ENCODE measurements at regions not wholly inside any gene's neighbourhood (a gene's known extent, or its start where the extent isn't known, plus 50 kb on each side); places are given as distances from the start of the nearest gene placed in this dataset.

GRCh38 chr12:86550218-86551145 is 294.3 kb upstream of the MGAT4C start:
- Mint-ChIP-seq H3K27me3 (no peaks in the 10 kb centered on the region), H3K9me3 (no peaks in the 10 kb centered on the region), H3K27ac (no peak overlapping the region), H3K36me3 (no peaks in the 10 kb centered on the region), H3K4me3 (no peak overlapping the region), H3K4me1 (no peaks in the 10 kb centered on the region)
- peak; percentile 39 for ATAC-seq

- no peaks in the 10 kb centered on the region for H3K4me1 Mint-ChIP-seq
- no peak for ATAC-seq
- H3K27ac Mint-ChIP-seq, result no peak overlapping the region
- no peaks in the 10 kb centered on the region for H3K36me3 Mint-ChIP-seq
- H3K9me3 Mint-ChIP-seq, result no peaks in the 10 kb centered on the region
- no peaks in the 10 kb centered on the region for H3K27me3 Mint-ChIP-seq
- no peak overlapping the region for H3K4me3 Mint-ChIP-seq
Observed at GRCh38 chr12:86543716-86544115, 287.5 kb upstream of the MGAT4C start.

GRCh38 chr12:86530996-86531655 is 274.9 kb upstream of the MGAT4C start:
- no peaks in the 10 kb centered on the region for H3K36me3 Mint-ChIP-seq
- H3K27ac Mint-ChIP-seq, result no peak overlapping the region
- H3K4me3 Mint-ChIP-seq, result no peak overlapping the region
- no peak for ATAC-seq
- no peaks in the 10 kb centered on the region for H3K27me3 Mint-ChIP-seq
- no peaks in the 10 kb centered on the region for H3K9me3 Mint-ChIP-seq
- no peaks in the 10 kb centered on the region for H3K4me1 Mint-ChIP-seq

DNA sequence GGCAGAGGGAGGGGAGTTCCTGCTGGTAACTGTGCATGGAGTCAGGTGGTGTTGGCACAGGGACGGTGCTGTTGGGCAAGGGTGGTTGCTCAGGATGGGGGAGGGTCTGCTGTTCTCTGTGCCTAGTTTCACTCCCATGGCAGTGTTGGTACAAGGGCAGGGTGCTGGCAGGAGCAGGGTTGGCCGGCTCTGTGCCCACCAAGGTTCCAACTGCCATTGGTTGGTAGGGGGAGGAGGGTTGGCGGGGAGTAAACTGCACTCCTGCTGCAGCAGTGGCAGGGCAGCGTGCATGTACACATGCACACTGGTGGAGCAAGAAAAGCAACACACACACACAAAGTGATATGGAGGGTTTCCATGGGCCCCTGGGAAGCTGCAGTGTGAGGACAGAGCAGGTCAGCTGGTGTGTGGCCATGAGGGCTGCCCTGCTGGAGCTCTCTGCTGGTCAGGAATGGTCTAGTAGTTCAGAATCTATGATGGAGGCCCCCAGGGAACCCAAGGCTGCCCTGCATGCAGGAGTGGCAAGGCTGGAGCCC is 269.9 kb upstream of the MGAT4C start:
- no peaks in the 10 kb centered on the region for H3K27me3 Mint-ChIP-seq
- no peak overlapping the region for H3K4me3 Mint-ChIP-seq
- ATAC-seq, result peak; percentile 24
- peaks cover 23% of the 10 kb centered on the region for H3K9me3 Mint-ChIP-seq
- no peaks in the 10 kb centered on the region for H3K4me1 Mint-ChIP-seq
- no peaks in the 10 kb centered on the region for H3K36me3 Mint-ChIP-seq
- H3K27ac Mint-ChIP-seq, result no peak overlapping the region

- H3K4me3 Mint-ChIP-seq, result no peak overlapping the region
- no peak overlapping the region for H3K27ac Mint-ChIP-seq
- ATAC-seq, result no peak
- no peaks in the 10 kb centered on the region for H3K27me3 Mint-ChIP-seq
- H3K9me3 Mint-ChIP-seq, result peaks cover 23% of the 10 kb centered on the region
- H3K36me3 Mint-ChIP-seq, result no peaks in the 10 kb centered on the region
- H3K4me1 Mint-ChIP-seq, result no peaks in the 10 kb centered on the region
Observed at GRCh38 chr12:86523844-86524243, 267.7 kb upstream of the MGAT4C start.

GRCh38 chr12:86521870-86522269 is 265.7 kb upstream of the MGAT4C start:
- H3K27ac Mint-ChIP-seq, result no peak overlapping the region
- ATAC-seq, result no peak
- peaks cover 23% of the 10 kb centered on the region for H3K9me3 Mint-ChIP-seq
- no peaks in the 10 kb centered on the region for H3K36me3 Mint-ChIP-seq
- no peak overlapping the region for H3K4me3 Mint-ChIP-seq
- H3K4me1 Mint-ChIP-seq, result no peaks in the 10 kb centered on the region
- H3K27me3 Mint-ChIP-seq, result no peaks in the 10 kb centered on the region

- ATAC-seq, result no peak
- H3K27me3 Mint-ChIP-seq, result no peaks in the 10 kb centered on the region
- H3K9me3 Mint-ChIP-seq, result no peaks in the 10 kb centered on the region
- H3K27ac Mint-ChIP-seq, result no peak overlapping the region
- no peaks in the 10 kb centered on the region for H3K36me3 Mint-ChIP-seq
- no peak overlapping the region for H3K4me3 Mint-ChIP-seq
- H3K4me1 Mint-ChIP-seq, result peaks cover 11% of the 10 kb centered on the region
Observed at GRCh38 chr12:86513226-86513625, 257.0 kb upstream of the MGAT4C start.

DNA sequence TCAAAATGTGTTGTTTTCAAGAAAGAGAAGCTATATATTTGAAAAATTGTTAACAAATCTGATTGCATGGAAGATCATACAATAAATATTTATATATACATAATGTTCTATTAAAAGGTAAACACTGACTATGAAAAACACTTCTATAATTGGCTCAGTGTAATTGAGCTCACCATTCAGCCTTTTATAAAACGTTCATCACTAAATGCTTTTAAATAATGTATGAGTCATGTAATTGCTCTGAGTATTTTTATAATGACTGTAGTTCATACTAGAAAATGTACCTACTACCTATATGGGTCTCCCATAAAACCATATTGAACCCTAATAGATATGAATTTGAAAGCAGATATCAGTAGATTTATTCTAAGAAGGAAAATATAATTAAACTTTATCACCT is 240.4 kb upstream of the MGAT4C start:
- Mint-ChIP-seq H3K4me1 (no peaks in the 10 kb centered on the region), H3K27me3 (no peaks in the 10 kb centered on the region), H3K9me3 (no peaks in the 10 kb centered on the region), H3K27ac (no peak overlapping the region), H3K4me3 (no peak overlapping the region), H3K36me3 (no peaks in the 10 kb centered on the region)
- ATAC-seq, result no peak

- no peaks in the 10 kb centered on the region for H3K27me3 Mint-ChIP-seq
- peak; percentile 8 for ATAC-seq
- no peaks in the 10 kb centered on the region for H3K4me1 Mint-ChIP-seq
Observed at GRCh38 chr12:86484473-86484872, 228.3 kb upstream of the MGAT4C start.

DNA sequence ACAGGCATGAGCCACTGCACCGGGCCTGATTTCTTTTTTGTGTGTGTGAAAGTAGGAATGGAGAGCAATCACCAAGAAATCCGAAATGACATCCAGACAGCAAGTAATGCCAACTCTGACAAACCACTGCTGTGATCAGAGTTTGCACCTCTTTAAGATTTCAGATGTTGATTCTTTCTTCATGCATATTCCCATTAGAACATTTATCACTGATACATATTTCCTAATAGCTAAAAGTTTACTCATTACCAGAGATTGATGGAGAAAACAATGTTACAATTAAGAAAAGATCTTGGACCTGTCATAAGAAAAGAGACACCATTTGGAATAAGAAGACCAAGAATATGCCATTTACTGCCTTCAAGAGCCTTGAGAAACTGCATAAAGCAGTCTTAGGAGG is 217.0 kb upstream of the MGAT4C start:
- Mint-ChIP-seq H3K36me3 (no peaks in the 10 kb centered on the region), H3K4me1 (no peaks in the 10 kb centered on the region)

More at GRCh38 chr12:86484473-86484872, 228.3 kb upstream of the MGAT4C start:
- H3K27ac Mint-ChIP-seq, result no peak overlapping the region
- H3K9me3 Mint-ChIP-seq, result peaks cover 6% of the 10 kb centered on the region
- H3K36me3 Mint-ChIP-seq, result no peaks in the 10 kb centered on the region
- no peak overlapping the region for H3K4me3 Mint-ChIP-seq

DNA sequence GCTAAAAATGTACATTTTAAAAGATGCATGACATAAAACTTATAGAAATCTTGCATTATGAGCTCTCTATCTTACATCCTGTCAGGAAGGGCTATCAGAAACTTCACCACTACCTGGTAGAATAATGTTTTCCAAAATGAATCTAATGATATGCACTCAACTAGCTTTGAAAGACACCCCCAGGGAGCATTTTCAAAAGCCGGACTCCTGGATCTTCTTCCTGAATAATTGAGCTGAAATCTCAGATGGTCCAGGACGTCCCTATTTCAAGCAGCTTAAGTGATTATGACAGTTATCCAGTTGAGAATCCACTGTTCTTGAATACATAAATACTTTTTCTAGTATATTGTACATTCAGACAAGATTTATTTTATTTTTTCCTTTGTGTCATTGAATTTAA is 200.6 kb upstream of the MGAT4C start:
- Mint-ChIP-seq H3K36me3 (no peaks in the 10 kb centered on the region), H3K27me3 (no peaks in the 10 kb centered on the region), H3K27ac (no peak overlapping the region), H3K4me1 (no peaks in the 10 kb centered on the region), H3K4me3 (no peak overlapping the region), H3K9me3 (no peaks in the 10 kb centered on the region)
- no peak for ATAC-seq

More for the DNA sequence above, 217.0 kb upstream of the MGAT4C start:
- Mint-ChIP-seq H3K27me3 (no peaks in the 10 kb centered on the region), H3K4me3 (no peak overlapping the region), H3K27ac (no peak overlapping the region), H3K9me3 (no peaks in the 10 kb centered on the region)
- ATAC-seq, result no peak

DNA sequence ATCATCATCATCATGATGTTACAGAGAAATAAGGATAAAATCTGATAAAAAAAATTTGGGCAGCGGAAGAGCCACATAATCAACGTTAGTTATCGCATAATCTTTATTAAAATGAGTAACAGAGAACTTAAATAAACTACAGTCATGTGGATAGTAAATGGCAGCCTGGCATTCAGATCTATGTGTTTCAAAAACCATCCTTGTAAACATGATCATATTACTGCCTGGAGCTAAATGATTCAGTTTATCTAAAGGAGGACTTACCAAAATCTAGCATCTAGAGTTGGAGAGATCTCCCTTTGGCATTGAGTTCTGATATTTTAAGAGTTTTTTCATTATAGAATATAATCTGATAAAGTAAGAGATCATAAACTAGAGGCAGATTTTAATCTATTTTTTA is 200.1 kb upstream of the MGAT4C start:
- no peak overlapping the region for H3K4me3 Mint-ChIP-seq
- no peak overlapping the region for H3K27ac Mint-ChIP-seq
- no peaks in the 10 kb centered on the region for H3K9me3 Mint-ChIP-seq
- H3K36me3 Mint-ChIP-seq, result no peaks in the 10 kb centered on the region
- H3K27me3 Mint-ChIP-seq, result no peaks in the 10 kb centered on the region
- no peaks in the 10 kb centered on the region for H3K4me1 Mint-ChIP-seq
- ATAC-seq, result no peak

DNA sequence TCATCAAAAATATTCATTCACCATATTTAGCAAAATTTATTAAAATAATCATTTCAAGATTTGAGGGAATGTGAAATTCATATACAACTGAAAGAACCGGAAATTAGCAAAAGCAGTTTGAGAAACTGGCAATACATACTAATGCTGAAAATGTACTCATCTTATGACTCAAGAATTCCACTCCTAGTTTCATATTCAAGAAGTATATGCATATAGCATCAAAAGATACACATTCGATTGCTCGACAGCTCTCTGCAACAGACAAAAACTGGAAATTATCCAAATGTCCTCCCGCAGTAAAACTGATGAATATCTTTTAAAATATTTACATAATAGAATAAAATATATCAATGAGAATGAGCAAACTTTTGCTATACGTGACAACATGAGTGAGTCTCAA is 189.2 kb upstream of the MGAT4C start:
- Mint-ChIP-seq H3K27me3 (no peaks in the 10 kb centered on the region), H3K4me3 (no peak overlapping the region), H3K9me3 (no peaks in the 10 kb centered on the region), H3K4me1 (no peaks in the 10 kb centered on the region), H3K36me3 (no peaks in the 10 kb centered on the region), H3K27ac (no peak overlapping the region)
- ATAC-seq, result no peak

DNA sequence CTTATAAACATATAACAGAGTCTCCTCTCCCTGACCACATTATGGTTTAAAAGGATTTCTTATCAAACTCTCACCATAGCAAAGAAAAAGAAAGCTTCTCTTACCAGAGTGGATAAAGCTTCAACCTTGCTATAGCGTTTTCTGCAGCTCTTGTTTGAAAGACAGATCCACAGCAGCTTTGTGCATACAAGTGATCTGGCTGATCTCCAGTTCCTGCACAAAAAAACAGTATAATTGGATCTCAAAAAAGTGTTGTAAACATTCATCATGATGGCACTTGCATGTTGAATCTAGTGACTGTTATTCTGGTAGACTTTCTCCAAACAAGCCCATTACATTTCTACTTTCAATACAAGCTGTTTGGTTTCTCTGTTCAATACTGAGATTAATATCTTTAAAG is 178.9 kb upstream of the MGAT4C start:
- Mint-ChIP-seq H3K9me3 (peaks cover 8% of the 10 kb centered on the region), H3K4me1 (no peaks in the 10 kb centered on the region), H3K27me3 (no peaks in the 10 kb centered on the region), H3K36me3 (no peaks in the 10 kb centered on the region), H3K27ac (no peak overlapping the region), H3K4me3 (no peak overlapping the region)
- no peak for ATAC-seq

- H3K27me3 Mint-ChIP-seq, result no peaks in the 10 kb centered on the region
- H3K27ac Mint-ChIP-seq, result no peak overlapping the region
- no peaks in the 10 kb centered on the region for H3K36me3 Mint-ChIP-seq
- no peak for ATAC-seq
- peaks cover 19% of the 10 kb centered on the region for H3K9me3 Mint-ChIP-seq
- H3K4me3 Mint-ChIP-seq, result no peak overlapping the region
- no peaks in the 10 kb centered on the region for H3K4me1 Mint-ChIP-seq
Observed at GRCh38 chr12:86429824-86430223, 173.6 kb upstream of the MGAT4C start.

GRCh38 chr12:86421333-86421732 is 165.1 kb upstream of the MGAT4C start:
- no peaks in the 10 kb centered on the region for H3K36me3 Mint-ChIP-seq
- no peaks in the 10 kb centered on the region for H3K4me1 Mint-ChIP-seq
- H3K4me3 Mint-ChIP-seq, result no peak overlapping the region
- H3K27me3 Mint-ChIP-seq, result no peaks in the 10 kb centered on the region
- H3K27ac Mint-ChIP-seq, result no peak overlapping the region
- no peak for ATAC-seq
- H3K9me3 Mint-ChIP-seq, result peaks cover 3% of the 10 kb centered on the region
